Activated naive CD4-positive, alpha-beta T cell treated with anti-CD3 and anti-CD28 coated beads, Interleukin-2, amount 50 U/mL, for 72 hours (primary cell): ENCODE measurements at regions not wholly inside any gene's neighbourhood (a gene's known extent, or its start where the extent isn't known, plus 50 kb on each side); places are given as distances from the start of the nearest gene placed in this dataset.

ENCODE experiments used
- ATAC-seq, 2 donors: fragments of 150-1000 bp; cut with Tn5 transposase; 2 replicates each; pipeline ENCODE4 v1.10.0; 2021; ENCODE audit warnings: mild to moderate bottlenecking in 2 of 2, moderate library complexity in 2 of 2
- DNase-seq, 2 donors: peaks; one replicate each; pipeline ENCODE4 v3.0.0; 2021 to 2022; ENCODE audit warnings: low spot score in 2 of 2
- H3K27ac Mint-ChIP-seq, 2 donors: one replicate each; pipeline ENCODE4 v1.8.0; 2022; ENCODE audit warnings: mild to moderate bottlenecking in 2 of 2, mixed read lengths in 2 of 2
- H3K36me3 Mint-ChIP-seq, 2 donors: one replicate each; pipeline ENCODE4 v1.8.0; 2022; ENCODE audit warnings: mixed read lengths in 2 of 2
- H3K9me3 Mint-ChIP-seq, 2 donors: one replicate each; pipeline ENCODE4 v1.8.0; 2022; ENCODE audit warnings: mixed read lengths in 2 of 2

DNA sequence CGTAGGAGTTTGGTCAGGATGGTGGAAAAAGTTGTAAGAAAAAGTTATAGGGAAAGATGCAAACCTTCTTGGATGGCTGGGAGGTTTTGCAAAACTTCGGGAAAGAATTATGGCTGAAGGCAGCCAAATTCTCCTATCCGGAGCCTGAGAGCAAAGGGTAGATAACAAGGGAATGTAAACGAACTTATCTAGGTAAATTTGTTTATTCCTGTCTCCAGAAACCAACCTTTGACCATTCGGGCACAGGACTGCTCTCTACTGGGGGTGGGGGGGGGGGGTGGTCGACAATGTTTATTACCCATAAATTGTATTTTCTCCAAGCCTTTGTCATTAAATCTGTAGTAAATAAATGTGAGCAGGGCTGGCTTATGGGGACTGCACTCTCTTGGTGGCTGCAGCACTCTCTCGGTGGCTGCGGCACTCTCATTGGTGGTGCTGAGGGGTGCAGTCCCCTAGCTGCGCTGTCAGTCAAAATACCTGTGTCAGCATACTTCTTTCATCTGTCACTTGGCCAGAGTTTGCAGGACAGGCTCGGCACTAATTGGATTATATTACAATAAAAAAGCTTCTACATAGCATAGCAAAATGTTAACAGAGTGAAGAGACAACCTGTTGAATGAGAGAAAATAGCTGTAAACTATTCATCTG is 827.8 kb downstream of the SH3BGRL start:
- Mint-ChIP-seq H3K9me3 (no peaks in the 10 kb centered on the region), H3K36me3 (no peaks in the 10 kb centered on the region), H3K27ac (no peak overlapping the region)
- no peak for ATAC-seq
- no peak for DNase-seq

DNA sequence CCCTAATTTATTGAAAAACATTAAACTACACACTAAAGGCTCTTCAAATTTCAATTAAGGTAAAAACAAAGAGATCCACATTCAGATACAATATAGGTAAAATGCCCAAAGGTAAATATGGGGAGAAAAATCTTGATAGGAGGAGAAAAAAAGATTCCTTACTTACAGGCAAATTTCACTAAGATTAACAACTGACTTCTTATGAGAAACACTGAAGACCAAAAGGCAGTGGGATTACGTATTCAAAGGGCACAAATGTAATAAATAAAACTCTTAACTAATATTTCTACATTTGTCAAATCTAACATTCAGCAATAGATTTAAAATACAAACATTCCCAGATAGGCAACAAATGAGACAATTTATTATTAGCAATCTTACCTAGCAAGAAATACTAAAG is 829.3 kb downstream of the SH3BGRL start:
- ATAC-seq (no peak), DNase-seq (no peak)
- Mint-ChIP-seq H3K9me3 (no peaks in the 10 kb centered on the region), H3K36me3 (no peaks in the 10 kb centered on the region), H3K27ac (no peak overlapping the region)

DNA sequence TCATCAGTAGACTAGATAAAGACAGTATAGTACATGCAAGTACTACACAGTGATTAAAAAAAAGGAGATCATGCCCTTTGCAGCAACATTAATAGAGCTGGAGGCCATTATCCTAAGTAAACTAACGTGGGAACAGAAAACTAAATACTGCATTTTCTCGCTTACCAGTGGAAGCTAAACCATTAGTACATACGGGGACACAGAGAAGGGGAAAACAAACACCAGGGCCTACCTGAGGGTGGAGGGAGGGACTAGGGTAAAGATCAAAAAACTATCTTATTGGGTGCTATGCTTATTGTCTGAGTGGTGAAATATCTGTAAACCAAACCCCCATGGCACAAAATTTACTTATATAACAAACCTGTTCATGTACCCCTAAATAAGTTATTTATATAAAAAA is 836.9 kb downstream of the SH3BGRL start:
- DNase-seq (no peak), ATAC-seq (no peak)
- H3K9me3 Mint-ChIP-seq = no peaks in the 10 kb centered on the region
- no peak overlapping the region for H3K27ac Mint-ChIP-seq
- H3K36me3 Mint-ChIP-seq = no peaks in the 10 kb centered on the region

DNA sequence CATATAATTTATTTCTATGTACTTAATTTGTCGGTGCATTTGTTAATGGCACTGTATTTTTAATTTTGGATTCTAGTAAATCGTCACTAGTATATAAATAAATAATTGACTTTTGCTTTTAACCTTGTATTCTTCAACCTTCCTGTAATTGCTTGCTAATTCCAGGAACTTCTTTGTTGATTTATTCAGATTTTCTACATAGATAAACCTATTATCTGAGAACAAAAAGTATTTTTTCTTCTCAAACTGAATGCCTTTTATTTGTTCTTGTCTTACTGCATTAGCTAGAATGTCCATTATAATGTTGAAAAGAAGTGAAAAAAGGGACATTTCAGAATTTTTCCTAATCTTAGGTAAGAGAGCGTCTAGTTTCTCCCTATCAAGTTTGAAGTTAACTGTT is 839.1 kb downstream of the SH3BGRL start:
- DNase-seq (no peak), ATAC-seq (no peak)
- Mint-ChIP-seq H3K27ac (no peak overlapping the region), H3K36me3 (no peaks in the 10 kb centered on the region), H3K9me3 (no peaks in the 10 kb centered on the region)

DNA sequence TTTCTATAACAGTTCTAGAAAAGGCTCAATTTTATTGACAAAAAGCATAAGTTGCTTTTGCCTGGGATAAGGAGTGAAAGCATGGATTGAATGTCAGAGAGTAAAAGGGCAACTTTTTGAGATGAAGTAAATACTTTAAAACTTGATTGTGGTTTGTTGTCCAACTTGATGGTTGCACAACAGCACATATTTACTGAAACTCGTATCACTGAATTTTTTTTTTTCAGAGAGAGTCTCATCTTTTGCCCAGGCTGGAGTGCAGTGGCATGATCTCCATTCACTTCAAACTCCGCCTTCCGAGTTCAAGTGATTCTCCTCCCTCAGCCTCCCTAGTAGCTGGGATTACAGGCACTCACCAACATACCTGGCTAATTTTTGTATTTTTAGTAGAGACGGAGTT is 856.8 kb downstream of the SH3BGRL start:
- no peak for ATAC-seq
- DNase-seq = no peak
- H3K27ac Mint-ChIP-seq = no peak overlapping the region
- H3K36me3 Mint-ChIP-seq = no peaks in the 10 kb centered on the region
- H3K9me3 Mint-ChIP-seq = no peaks in the 10 kb centered on the region

DNA sequence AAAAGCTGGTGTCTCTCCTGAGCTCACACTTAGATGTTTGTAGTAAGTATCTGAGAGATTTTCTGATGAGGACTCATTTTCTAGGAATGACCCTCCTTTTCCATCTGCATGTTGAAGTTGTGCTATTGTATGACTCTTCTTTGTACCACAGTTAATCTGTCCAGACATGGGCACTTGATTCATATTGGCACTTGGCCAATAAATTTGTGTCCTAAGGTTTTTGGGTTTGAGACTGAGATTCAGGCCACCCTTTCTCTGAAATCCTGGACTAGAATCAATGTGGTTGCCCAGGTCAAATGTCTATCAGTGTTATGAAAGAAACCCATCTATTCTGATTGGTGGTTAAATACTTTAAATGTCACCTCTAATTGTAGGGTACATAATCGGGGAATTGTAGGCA is 869.0 kb downstream of the SH3BGRL start:
- DNase-seq (no peak), ATAC-seq (no peak)
- peaks cover 0 to 4% of the 10 kb centered on the region in 2 donors for H3K36me3 Mint-ChIP-seq
- H3K9me3 Mint-ChIP-seq = peaks cover 0 to 5% of the 10 kb centered on the region in 2 donors
- no peak overlapping the region for H3K27ac Mint-ChIP-seq

DNA sequence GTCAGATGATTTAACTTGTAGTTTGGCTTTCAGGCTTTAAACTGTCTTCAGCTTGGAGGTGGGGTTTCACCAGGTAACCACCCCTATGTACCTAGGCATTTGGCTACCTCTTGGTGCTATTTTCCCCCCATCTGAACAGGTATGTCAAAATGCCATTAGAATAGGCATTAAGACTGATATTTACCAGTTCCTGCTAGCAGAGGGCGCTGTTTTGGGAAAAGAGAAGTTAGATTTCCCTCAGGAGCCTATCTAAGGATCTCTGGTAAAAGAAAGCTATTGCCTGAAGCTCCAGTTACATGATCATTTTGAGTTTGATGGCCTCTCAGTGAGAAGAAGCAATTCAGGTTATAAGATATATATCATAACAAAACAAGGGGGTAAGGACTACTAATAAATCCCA is 879.1 kb downstream of the SH3BGRL start:
- no peak for DNase-seq
- Mint-ChIP-seq H3K27ac (no peak overlapping the region), H3K36me3 (no peaks in the 10 kb centered on the region), H3K9me3 (no peaks in the 10 kb centered on the region)
- no peak for ATAC-seq

DNA sequence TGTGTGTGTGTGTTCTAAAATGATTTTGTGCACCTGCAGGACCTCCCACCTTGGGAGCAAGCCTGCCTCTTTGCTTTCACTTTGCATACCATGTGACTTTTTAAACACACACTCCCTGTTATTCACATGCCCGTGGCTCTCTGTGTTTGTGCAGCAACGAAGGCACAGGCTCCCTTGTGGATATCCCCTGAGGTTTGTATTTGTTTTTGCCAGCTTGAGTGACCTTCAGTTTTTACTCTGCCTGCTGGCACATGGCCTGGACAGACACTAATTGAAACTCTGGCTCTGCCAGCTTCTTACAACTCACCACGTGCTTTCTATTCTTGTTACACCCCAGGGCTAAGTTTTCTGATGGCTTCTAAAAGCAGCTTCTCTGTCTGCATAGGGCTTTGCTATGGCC is 885.8 kb downstream of the SH3BGRL start:
- peak overlapping the region in 1 of 2 donors; percentile 33 for H3K27ac Mint-ChIP-seq
- no peaks in the 10 kb centered on the region for H3K36me3 Mint-ChIP-seq
- H3K9me3 Mint-ChIP-seq = peaks cover 0 to 5% of the 10 kb centered on the region in 2 donors
- ATAC-seq (no peak), DNase-seq (no peak)

DNA sequence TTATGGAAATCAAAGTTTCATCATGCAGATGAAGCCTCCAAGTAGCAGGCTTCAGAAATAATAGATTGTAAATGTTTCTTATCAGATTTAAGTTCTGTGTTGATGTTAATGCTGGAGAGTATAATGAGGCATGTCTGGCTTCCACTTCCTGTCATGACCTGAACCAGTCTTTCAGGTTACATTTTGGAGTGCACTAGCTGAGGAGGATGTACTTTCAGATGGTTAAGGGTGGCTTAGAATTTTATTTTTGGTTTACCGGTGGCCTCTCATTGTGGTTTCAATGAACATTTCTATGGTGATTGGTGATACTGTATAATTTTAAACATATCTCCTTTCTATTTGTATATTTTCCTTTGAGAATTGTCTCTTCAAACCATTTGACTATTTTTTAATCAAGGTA is 890.4 kb downstream of the SH3BGRL start:
- ATAC-seq (no peak), DNase-seq (no peak)
- Mint-ChIP-seq H3K9me3 (no peaks in the 10 kb centered on the region), H3K27ac (no peak overlapping the region), H3K36me3 (no peaks in the 10 kb centered on the region)

DNA sequence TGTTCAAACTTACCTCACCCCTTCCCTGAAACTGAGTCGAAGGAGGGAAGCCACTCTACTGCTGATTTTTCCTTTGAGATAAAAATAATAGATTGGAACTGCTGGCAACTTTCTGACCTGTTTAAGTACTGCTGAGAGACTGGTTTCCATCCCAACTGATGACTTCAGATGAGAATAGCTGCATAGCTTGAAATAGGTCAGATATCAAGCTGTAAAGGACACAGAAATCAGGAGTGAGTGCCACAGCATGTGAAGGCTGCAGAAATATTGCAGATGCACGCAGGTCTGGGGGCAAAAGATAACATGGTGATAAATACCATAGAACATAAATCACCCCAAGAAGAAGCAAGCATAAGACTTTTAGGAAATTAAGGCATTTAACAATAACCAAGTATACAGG is 923.2 kb downstream of the SH3BGRL start:
- peaks cover 0 to 4% of the 10 kb centered on the region in 2 donors for H3K9me3 Mint-ChIP-seq
- DNase-seq (no peak), ATAC-seq (no peak)
- no peak overlapping the region for H3K27ac Mint-ChIP-seq
- H3K36me3 Mint-ChIP-seq = no peaks in the 10 kb centered on the region

DNA sequence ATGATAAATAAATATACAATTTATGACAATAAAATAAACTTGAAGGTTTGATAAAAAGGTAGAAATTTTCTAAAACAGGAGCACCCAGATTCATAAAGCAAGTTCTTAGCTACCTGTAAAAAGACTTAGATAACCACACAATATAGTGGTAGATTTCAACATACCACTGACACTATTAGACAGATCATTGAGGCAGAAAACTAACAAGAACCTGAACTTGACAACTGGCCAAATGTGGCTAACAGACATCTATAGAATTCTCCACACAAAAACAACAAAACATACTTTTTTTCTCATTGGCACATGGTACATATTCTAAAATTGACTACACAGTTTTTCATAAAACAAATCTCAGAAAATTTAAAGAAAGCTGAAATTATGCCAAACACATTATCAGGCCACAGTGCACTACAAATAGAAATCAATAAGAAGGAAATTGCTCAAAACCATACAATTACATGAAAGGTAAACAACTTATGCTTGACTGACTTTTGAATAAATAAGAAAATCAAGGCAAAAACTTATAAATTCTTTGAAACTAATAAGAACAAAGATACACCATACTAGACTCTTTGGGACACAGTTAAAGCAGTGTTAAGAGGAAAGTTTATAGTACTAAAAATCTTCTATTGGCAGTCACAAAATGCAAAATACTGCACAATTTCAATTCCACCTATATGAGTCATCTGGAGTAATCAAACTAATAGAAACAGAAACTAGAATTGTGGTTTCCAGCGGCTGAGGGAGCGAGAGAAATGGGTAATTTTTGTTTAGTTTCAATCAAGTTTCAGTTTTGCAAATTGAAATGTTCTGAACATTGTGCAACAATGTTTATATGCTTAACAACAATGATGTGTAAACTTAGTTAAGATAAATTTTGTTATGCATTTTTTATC is 925.6 kb downstream of the SH3BGRL start:
- ATAC-seq (peak in 1 of 2 donors; percentile 61), DNase-seq (no peak)
- no peak overlapping the region for H3K27ac Mint-ChIP-seq
- H3K36me3 Mint-ChIP-seq = no peaks in the 10 kb centered on the region
- H3K9me3 Mint-ChIP-seq = peaks cover 0 to 4% of the 10 kb centered on the region in 2 donors

DNA sequence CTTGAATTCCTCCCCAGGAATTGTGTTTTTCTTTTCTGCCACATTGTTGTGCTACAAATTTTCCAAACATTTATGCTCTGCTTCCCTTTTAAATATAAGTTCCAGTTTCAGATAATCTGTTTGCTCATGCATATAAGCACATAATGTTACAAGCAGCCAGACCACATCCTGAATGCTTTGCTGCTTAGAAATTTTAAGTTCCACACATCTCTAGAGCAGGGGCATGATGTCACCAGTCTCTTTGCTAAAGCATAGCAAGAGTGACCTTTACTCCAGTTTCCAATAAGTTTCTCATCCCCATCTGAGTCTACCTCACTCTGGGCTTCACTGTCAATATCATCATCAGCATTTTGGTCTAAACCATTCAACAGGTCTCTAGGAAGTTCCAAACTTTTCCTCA is 932.5 kb downstream of the SH3BGRL start:
- no peaks in the 10 kb centered on the region for H3K36me3 Mint-ChIP-seq
- peaks cover 0 to 8% of the 10 kb centered on the region in 2 donors for H3K9me3 Mint-ChIP-seq
- DNase-seq = no peak
- ATAC-seq = no peak
- H3K27ac Mint-ChIP-seq = no peak overlapping the region

DNA sequence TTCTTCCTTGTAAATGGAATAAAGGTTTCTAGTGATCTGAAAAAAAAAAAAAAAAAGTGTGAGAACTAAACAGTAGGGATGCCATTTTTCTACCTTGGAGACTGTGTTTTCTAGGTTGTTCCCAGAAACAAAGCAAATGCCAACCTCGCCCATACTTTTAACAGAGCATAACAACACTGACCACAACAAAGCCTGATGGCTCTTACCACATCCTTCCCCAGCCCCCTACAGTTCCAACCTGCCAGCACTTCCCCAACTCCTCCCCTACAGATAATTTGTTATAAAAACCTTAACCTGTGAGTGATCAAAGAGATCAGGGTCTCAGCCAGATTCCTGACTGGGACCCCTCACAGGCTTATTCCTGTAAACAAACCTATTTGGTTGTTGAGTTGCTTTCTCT is 940.0 kb downstream of the SH3BGRL start:
- H3K36me3 Mint-ChIP-seq = peaks cover 8 to 13% of the 10 kb centered on the region in 2 donors
- DNase-seq = no peak

DNA sequence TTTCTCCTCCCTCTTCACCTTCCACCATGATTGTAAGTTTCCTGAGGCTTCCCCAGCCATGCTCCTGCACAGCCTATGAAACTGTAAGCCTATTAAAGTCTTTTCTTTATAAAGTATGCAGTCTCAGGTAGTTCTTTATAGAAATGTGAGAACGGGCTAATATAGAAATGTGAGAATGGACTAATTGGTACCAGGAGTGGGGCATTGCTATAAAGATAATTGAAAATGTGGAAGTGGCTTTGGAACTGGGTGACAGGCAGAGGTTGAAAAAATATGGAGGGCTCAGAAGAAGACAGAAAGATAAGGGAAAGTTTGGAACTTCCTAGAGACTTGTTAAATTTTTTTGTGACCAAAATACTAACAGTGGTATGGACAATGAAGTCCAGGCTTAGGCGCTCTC is 959.3 kb downstream of the SH3BGRL start:
- no peak for ATAC-seq
- H3K36me3 Mint-ChIP-seq = peaks cover 6 to 7% of the 10 kb centered on the region in 2 donors

More for the DNA sequence above, 940.0 kb downstream of the SH3BGRL start:
- no peak for ATAC-seq
- Mint-ChIP-seq H3K9me3 (peaks cover 5 to 6% of the 10 kb centered on the region in 2 donors), H3K27ac (no peak overlapping the region)

DNA sequence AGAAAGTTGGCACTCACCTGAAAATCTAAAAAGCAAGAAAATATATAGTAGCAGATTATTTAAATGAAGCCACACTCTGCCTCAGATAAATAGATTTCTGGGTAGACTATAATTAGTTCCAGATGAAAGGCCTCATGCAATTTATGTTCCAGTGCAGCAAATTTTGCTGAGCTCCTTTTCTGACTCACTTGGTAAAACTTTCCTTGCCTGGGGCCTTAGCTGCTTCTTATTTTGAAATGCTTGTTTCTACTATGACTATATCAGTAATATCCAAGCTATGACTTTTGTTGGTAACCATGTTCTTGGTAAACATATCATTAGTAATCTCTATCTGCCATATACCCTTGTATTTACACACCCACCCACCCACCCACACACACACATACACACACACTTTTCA is 961.8 kb downstream of the SH3BGRL start:
- ATAC-seq (no peak), DNase-seq (no peak)
- peaks cover 6 to 7% of the 10 kb centered on the region in 2 donors for H3K36me3 Mint-ChIP-seq

More for the DNA sequence above, 959.3 kb downstream of the SH3BGRL start:
- Mint-ChIP-seq H3K9me3 (peaks cover 7 to 12% of the 10 kb centered on the region in 2 donors), H3K27ac (no peak overlapping the region)
- no peak for DNase-seq

DNA sequence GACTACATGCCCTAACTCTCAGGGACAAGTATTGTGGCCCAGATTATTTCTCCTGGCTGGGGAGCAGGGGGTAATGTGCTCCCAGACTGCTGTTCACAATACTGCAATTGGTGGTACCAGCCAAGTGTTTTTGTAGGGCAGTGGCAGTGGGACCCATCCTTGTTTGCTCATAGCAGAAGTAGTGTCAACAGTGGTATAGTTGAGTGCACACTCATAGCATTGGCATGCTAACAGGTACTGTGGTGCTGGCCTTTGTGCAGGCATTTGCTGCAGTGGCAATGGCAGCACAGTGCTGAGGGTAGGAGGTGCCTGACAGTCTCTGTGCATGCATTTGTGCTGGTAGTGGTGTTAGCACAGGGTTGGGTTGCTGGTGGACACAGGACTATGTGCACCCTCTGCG is 995.0 kb downstream of the SH3BGRL start:
- Mint-ChIP-seq H3K27ac (no peak overlapping the region), H3K9me3 (peaks cover 0 to 7% of the 10 kb centered on the region in 2 donors), H3K36me3 (no peaks in the 10 kb centered on the region)
- ATAC-seq = no peak
- no peak for DNase-seq

More for the DNA sequence above, 961.8 kb downstream of the SH3BGRL start:
- H3K27ac Mint-ChIP-seq = no peak overlapping the region
- peaks cover 10 to 22% of the 10 kb centered on the region in 2 donors for H3K9me3 Mint-ChIP-seq

DNA sequence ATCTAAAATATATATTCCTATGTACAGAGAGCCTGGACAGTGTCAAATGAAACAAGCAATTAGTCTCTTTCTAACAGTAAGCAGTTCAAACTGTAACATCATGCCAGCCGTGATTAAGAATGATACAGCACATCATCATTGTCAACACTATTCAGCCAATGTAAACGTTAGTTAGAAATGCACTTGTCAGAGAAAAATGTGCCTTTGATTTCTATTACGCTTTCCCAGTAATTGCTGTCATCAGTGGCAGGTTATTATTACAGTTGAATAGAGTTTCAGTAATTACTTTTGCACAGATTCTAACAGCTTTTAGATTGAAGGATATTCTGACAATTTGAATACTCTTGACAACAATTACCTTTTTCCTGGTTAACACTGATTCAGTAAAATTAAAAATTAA is 1007.1 kb downstream of the SH3BGRL start:
- Mint-ChIP-seq H3K9me3 (no peaks in the 10 kb centered on the region), H3K36me3 (no peaks in the 10 kb centered on the region), H3K27ac (no peak overlapping the region)
- DNase-seq (no peak), ATAC-seq (no peak)

DNA sequence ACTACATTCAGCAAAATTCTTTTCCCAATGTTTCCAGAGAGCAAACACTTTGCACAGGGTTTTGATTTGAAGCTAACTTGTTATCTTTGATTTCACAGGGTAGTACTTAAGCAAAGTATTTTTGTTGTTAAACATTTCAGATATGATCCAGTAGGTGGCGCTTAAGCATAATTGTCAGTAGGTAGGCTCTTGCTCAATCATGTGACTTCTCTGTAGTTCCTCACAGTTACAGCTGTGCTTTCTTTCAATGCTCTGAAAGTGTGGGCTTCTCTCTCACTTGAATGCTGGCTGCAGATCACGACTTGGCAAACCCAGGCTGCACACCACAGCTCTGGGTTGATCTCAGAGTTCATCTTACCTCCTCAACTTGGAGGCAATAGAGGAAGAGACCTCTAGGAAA is 1016.5 kb downstream of the SH3BGRL start:
- no peak for DNase-seq
- Mint-ChIP-seq H3K27ac (no peak overlapping the region), H3K9me3 (peaks cover 0 to 6% of the 10 kb centered on the region in 2 donors), H3K36me3 (peaks cover 0 to 5% of the 10 kb centered on the region in 2 donors)
- ATAC-seq = no peak
